ENCODE measurements at regions not wholly inside any gene's neighbourhood (a gene's known extent, or its start where the extent isn't known, plus 50 kb on each side); places are given as distances from the start of the nearest gene placed in this dataset.
"Not testable (repeated sequence)": the region's sequence is repeated elsewhere in the genome, so short reads cannot be mapped to it uniquely, and the experiment has no call there.

DNA sequence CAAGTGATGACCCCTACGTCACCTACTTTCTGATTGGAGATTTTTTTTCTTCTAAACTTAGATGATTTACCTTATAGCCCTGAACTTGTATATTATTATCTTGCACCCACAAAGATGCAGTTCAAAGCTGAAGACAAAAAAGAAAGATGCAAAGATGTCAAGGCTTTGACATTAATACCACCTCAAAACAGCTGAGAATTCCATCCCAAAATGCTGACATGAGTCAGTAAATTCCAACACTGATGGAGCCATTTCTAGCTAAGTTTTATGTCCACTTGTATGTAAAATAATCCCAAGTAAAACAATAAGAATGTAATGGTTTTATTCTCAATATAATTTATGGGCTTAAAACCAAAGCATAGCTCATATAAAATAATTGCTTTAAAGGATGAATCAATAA is 91.5 kb upstream of the CDH9 start:
- Mint-ChIP-seq H3K36me3 (no peaks in the 10 kb centered on the region), H3K4me3 (no peak overlapping the region), H3K27me3 (no peaks in the 10 kb centered on the region), H3K27ac (no peak overlapping the region), H3K9me3 (peaks cover 0 to 3% of the 10 kb centered on the region in 2 donors), H3K4me1 (no peaks in the 10 kb centered on the region)
- no peak for DNase-seq
- no peak for ATAC-seq (replicated peaks)

DNA sequence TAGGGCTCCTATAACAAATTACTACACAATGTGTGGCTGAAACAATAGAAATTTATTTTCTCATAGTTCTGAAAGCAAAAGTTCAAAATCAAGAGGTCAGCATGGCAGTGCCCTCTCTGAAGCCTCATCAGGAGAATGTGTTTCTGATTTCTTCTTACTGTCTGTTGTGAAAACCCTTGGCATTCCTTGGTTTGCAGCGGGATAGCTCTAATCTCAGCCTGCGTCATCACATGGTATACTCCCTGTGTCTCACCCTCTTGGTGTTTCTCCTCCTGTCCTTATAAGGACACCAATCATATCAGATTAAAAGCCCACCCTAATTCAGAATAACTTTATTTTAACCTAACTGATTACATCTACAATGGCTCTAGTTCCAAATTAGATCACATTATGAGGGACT is 87.5 kb upstream of the CDH9 start:
- Mint-ChIP-seq H3K36me3 (no peaks in the 10 kb centered on the region), H3K4me1 (no peaks in the 10 kb centered on the region), H3K27ac (no peak overlapping the region), H3K27me3 (no peaks in the 10 kb centered on the region), H3K9me3 (peaks cover 0 to 3% of the 10 kb centered on the region in 2 donors), H3K4me3 (no peak overlapping the region)
- DNase-seq (no peak), ATAC-seq (replicated peaks) (no peak)

DNA sequence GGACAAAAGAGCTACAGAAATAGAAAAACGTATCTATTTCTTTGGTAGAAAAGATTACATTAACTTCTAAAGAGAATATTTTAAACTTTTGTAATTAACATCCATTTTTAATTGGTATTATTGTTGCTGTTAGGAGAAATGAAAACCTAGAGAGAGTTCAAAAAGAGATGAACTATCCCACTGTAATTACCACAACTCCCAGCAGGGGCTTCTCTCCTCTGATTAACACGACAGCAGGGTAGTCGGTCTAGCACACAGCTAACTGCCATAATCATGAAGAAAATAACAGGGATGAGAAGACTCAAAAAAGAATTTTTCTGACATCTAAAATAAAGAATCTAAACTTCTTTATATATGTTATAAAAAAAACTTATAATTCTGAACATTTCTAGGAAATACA is 86.2 kb upstream of the CDH9 start:
- no peaks in the 10 kb centered on the region for H3K27me3 Mint-ChIP-seq
- ATAC-seq (replicated peaks) (no peak), DNase-seq (no peak)
- H3K4me3 Mint-ChIP-seq: no peak overlapping the region
- no peak overlapping the region for H3K27ac Mint-ChIP-seq
- H3K9me3 Mint-ChIP-seq: peaks cover 3 to 4% of the 10 kb centered on the region in 2 donors
- no peaks in the 10 kb centered on the region for H3K36me3 Mint-ChIP-seq
- no peaks in the 10 kb centered on the region for H3K4me1 Mint-ChIP-seq

DNA sequence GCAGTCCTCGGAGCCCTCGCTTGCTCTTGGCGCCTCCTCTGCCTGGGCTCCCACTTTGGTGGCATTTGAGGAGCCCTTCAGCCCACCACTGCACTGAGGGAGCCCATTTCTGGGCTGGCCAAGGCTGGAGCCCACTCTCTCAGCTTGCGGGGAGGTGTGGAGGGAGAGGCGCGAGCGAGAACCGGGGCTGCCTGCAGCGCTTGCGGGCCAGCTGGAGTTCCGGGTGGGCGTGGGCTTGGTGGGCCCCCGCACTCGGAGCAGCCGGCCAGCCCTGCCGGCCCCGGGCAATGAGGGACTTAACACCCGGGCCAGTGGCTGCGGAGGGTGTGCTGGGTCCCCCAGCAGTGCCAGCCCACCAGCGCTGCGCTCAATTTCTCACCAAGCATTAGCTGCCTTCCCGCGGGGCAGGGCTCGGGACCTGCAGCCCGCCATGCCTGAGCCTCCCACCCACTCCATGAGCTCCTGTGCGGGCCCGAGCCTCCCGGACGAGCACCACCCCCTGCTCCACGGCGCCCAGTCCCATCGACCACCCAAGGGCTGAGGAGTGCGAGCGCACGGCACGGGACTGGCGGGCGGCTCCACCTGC is 81.4 kb upstream of the CDH9 start:
- not testable (repeated sequence) for H3K27ac Mint-ChIP-seq; H3K36me3 Mint-ChIP-seq; DNase-seq; ATAC-seq (replicated peaks); H3K4me3 Mint-ChIP-seq; H3K4me1 Mint-ChIP-seq; H3K27me3 Mint-ChIP-seq
- H3K9me3 Mint-ChIP-seq: peaks cover 7 to 12% of the 10 kb centered on the region in 2 donors

DNA sequence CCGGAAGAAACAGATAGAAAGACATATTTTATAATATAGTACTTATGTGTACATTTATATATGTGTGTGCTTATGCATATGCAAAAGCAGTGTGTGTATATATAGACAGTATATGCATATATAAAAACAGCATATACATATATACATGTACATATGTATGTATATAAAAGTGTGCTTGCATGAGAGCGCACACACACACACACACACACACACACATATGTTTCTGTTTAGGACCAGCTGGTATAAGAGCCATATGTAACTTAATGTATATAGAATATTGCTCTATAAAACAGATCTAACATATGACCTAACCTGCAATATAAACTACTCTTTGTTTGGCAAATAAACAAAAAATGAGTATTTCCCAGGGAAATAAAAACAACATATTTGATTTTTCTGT is 65.1 kb upstream of the CDH9 start:
- no peak for ATAC-seq (replicated peaks)
- Mint-ChIP-seq H3K4me3 (no peak overlapping the region), H3K27me3 (no peaks in the 10 kb centered on the region), H3K36me3 (no peaks in the 10 kb centered on the region), H3K9me3 (peaks cover 0 to 1% of the 10 kb centered on the region in 2 donors), H3K27ac (no peak overlapping the region), H3K4me1 (no peaks in the 10 kb centered on the region)
- no peak for DNase-seq

DNA sequence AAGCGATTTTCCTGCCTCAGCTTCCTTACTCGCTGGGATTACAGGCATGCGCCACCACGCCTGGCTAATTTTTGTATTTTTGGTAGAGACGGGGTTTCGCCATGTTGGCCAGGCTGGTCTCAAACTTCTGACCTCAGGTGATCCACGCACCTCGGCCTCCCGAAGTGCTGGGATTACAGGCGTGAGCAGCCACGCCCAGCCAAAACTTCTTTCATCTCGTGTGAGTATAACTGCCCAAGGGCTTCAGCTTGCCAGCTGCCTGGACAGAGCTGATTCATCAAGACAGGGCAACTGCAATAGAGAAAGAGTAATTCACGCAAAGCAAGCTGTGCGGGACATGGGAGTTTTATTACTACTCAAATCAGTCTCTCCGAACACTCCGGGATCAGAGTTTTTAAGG is 57.4 kb upstream of the CDH9 start:
- H3K36me3 Mint-ChIP-seq; DNase-seq; H3K27ac Mint-ChIP-seq; ATAC-seq (replicated peaks); H3K4me3 Mint-ChIP-seq; H3K4me1 Mint-ChIP-seq; H3K9me3 Mint-ChIP-seq; H3K27me3 Mint-ChIP-seq: not testable (repeated sequence)

DNA sequence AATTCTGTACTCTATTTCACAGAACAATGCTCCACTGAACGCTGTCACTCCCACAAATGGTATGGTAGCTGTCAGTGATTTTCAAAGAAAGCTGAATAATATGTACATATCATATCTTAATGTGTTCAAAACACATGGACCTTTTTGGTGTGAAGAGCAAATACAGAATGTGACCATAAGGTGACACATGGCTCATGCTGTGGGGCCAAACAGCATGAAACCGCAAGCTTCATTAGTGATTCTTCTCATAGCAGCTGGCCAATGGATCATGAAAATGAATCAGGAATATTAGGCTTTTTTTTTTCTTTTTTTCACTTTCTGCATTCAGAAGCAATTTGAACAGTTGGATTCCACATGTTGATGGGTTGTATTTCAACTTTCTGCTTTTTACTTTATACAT is 54.9 kb upstream of the CDH9 start:
- no peaks in the 10 kb centered on the region for H3K36me3 Mint-ChIP-seq
- no peaks in the 10 kb centered on the region for H3K4me1 Mint-ChIP-seq

DNA sequence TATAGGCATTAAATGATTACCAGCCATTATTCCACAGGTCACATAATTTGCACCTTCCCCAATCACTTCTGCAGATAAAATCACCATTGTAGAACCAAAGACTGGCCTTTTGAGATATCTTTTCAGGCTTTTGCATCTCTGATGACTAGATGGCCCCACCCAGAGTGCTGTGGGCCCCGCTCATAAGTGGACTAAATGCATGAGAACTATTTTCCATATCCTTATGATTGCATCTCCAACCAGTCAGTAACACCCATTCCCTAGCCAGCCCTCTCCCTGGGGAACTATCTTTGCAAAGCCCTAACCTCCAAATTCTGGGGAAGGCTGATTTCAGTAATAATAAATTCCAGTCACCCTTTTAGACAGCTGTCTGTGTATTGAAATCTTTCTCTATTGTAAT is 53.5 kb upstream of the CDH9 start:
- ATAC-seq (replicated peaks): no peak
- no peak overlapping the region for H3K4me3 Mint-ChIP-seq
- peaks cover 0 to 4% of the 10 kb centered on the region in 2 donors for H3K9me3 Mint-ChIP-seq
- H3K4me1 Mint-ChIP-seq: no peaks in the 10 kb centered on the region
- no peak for DNase-seq
- H3K27me3 Mint-ChIP-seq: no peaks in the 10 kb centered on the region
- no peaks in the 10 kb centered on the region for H3K36me3 Mint-ChIP-seq
- H3K27ac Mint-ChIP-seq: no peak overlapping the region

More for the DNA sequence above, 54.9 kb upstream of the CDH9 start:
- peaks cover 2 to 4% of the 10 kb centered on the region in 2 donors for H3K9me3 Mint-ChIP-seq
- no peak overlapping the region for H3K4me3 Mint-ChIP-seq
- H3K27ac Mint-ChIP-seq: no peak overlapping the region
- DNase-seq (no peak), ATAC-seq (replicated peaks) (no peak)
- no peaks in the 10 kb centered on the region for H3K27me3 Mint-ChIP-seq

DNA sequence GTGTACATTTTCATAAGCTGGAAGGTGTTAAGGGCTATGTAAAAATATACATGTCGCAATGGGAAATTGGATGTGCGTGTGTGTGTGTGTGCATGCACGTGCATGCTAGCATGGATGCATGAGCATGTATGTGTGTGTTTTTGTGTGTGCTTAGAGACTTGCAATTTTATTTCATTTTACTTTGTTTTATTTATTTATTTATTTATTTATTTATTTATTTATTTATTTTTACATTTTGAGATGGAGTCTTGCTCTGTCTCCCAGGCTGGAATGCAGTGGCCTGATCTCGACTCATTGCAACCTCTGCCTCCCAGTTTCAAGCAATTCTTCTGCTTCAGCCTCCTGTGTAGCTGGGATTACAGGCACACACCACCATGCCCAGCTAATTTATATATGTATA is 50.4 kb upstream of the CDH9 start:
- DNase-seq; H3K27ac Mint-ChIP-seq; H3K27me3 Mint-ChIP-seq; H3K9me3 Mint-ChIP-seq; H3K4me3 Mint-ChIP-seq; H3K36me3 Mint-ChIP-seq; ATAC-seq (replicated peaks); H3K4me1 Mint-ChIP-seq: not testable (repeated sequence)
